Endodermal cell (in vitro differentiated cells): ENCODE measurements at regions not wholly inside any gene's neighbourhood (a gene's known extent, or its start where the extent isn't known, plus 50 kb on each side); places are given as distances from the start of the nearest gene placed in this dataset.
"Not testable (repeated sequence)": the region's sequence is repeated elsewhere in the genome, so short reads cannot be mapped to it uniquely, and the experiment has no call there.

Source experiments
- DNase-seq: peaks from one replicate; pipeline ENCODE4 v3.0.0-alpha.2; 2017
- H3K27ac ChIP-seq: 2 replicates; pipeline ENCODE4 v1.5.1; 2013; ENCODE audit warnings: mild to moderate bottlenecking, low read depth, low read length, moderate library complexity
- H3K27me3 ChIP-seq: 2 replicates; pipeline ENCODE4 v1.6.1; 2013; ENCODE audit warnings: mild to moderate bottlenecking, low read length, moderate library complexity; ENCODE audit not compliant: insufficient read depth, control insufficient read depth, poor library complexity, severe bottlenecking
- H3K36me3 ChIP-seq: 2 replicates; pipeline ENCODE4 v1.7.0; 2013; ENCODE audit warnings: mild to moderate bottlenecking, low read length, moderate library complexity; ENCODE audit not compliant: control insufficient read depth, insufficient read depth
- H3K4me1 ChIP-seq: one replicate; pipeline ENCODE4 v1.7.0; 2013; ENCODE audit warnings: low read length; ENCODE audit not compliant: control insufficient read depth, insufficient read depth
- H3K4me3 ChIP-seq: 2 replicates; pipeline ENCODE4 v1.5.1; 2013; ENCODE audit warnings: mild to moderate bottlenecking, low read length, moderate library complexity
- H3K9ac ChIP-seq: 2 replicates; pipeline ENCODE4 v1.6.1; 2013; ENCODE audit warnings: mild to moderate bottlenecking, low read length, moderate library complexity; ENCODE audit not compliant: poor library complexity, severe bottlenecking; ENCODE audit errors: extremely low read depth
- H3K9me3 ChIP-seq: 2 replicates; pipeline ENCODE4 v1.6.1; 2013; ENCODE audit warnings: mild to moderate bottlenecking, low read length, moderate library complexity; ENCODE audit not compliant: control insufficient read depth
- H3K27ac Mint-ChIP-seq: 2 replicates; pipeline ENCODE4 v1.8.0; 2020; ENCODE audit warnings: mixed read lengths
- H3K27me3 Mint-ChIP-seq: 2 replicates; pipeline ENCODE4 v1.8.0; 2021; ENCODE audit warnings: mild to moderate bottlenecking, mixed read lengths; ENCODE audit not compliant: insufficient read depth
- H3K36me3 Mint-ChIP-seq: 2 replicates; pipeline ENCODE4 v1.8.0; 2020; ENCODE audit warnings: low read depth, mixed read lengths
- H3K4me1 Mint-ChIP-seq: 2 replicates; pipeline ENCODE4 v1.8.0; 2020; ENCODE audit warnings: mixed read lengths
- H3K4me3 Mint-ChIP-seq: 2 replicates; pipeline ENCODE4 v1.8.0; 2020; ENCODE audit warnings: mild to moderate bottlenecking, moderate library complexity, mixed read lengths
- H3K9me3 Mint-ChIP-seq: 2 replicates; pipeline ENCODE4 v1.8.0; 2020; ENCODE audit warnings: mild to moderate bottlenecking, mixed read lengths
- WGBS, 2 experiments: methylation state at CpG; one replicate each; pipeline versions ENCODE4 v1.1.5 to v1.1.7; 2013; ENCODE audit warnings: missing lambda C conversion rate in 2 of 2, mixed read lengths in 1 of 2; ENCODE audit not compliant: insufficient coverage in 1 of 2, insufficient read length in 1 of 2; 5-methylcytosine and 5-hydroxymethylcytosine counted together

GRCh38 chr16:16448423-16448822 is 69.5 kb downstream of the NPIPA7 start:
- H3K4me1 Mint-ChIP-seq, H3K27ac Mint-ChIP-seq, H3K4me1 ChIP-seq, H3K27me3 ChIP-seq, H3K4me3 Mint-ChIP-seq, H3K4me3 ChIP-seq, DNase-seq, H3K27me3 Mint-ChIP-seq, H3K9me3 Mint-ChIP-seq, H3K9me3 ChIP-seq, H3K27ac ChIP-seq, H3K36me3 ChIP-seq, H3K36me3 Mint-ChIP-seq, H3K9ac ChIP-seq: not testable (repeated sequence)
- 94% methylated on average over 2 of the region's 6 CpGs; no CpG with 5 or more reads in 1 of the 2 experiments for WGBS, 2 experiments

- not testable (repeated sequence) for H3K36me3 Mint-ChIP-seq, H3K4me3 ChIP-seq, H3K27ac Mint-ChIP-seq, DNase-seq, H3K9me3 Mint-ChIP-seq, H3K4me3 Mint-ChIP-seq, H3K27me3 Mint-ChIP-seq, H3K4me1 Mint-ChIP-seq, H3K36me3 ChIP-seq, H3K4me1 ChIP-seq, H3K9me3 ChIP-seq, H3K9ac ChIP-seq, H3K27me3 ChIP-seq, H3K27ac ChIP-seq
- 80 to 95% methylated on average over 1 to 3 of the region's 4 CpGs for WGBS, 2 experiments
Observed at GRCh38 chr16:16449712-16450237, 70.8 kb downstream of the NPIPA7 start.

DNA sequence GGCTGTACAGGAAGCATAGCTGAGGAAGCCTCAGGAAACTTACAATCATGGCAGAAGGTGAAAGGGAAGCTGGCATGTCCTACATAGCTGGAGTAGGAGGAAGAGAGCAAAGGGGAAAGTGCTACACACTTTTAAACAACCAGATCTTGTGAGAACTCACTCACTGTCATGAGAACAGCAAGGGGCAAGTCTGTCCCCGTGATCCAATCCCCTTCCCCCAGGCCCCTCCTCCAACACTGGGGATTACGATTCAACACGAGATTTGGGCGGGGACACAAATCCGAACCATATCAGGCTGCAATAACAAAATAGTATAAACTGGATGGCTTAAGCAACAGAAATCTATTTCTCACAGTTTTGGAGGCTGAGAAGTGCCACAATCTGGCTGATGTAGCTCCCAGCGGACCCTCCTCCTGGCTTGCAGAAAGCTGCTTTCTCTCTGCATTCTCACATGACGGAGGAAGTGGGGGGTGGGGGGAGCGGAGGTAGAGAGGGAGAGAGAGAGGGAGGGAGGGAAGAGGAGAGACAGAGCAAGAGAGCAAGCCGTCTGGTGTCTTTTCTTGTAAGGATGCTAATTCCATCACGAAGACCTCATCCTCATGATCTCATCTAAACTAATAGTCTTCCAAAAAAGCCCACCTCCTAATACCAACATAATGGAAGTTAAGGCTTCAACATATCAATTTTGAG is 72.9 kb downstream of the NPIPA7 start:
- not testable (repeated sequence) for H3K9me3 ChIP-seq

DNA sequence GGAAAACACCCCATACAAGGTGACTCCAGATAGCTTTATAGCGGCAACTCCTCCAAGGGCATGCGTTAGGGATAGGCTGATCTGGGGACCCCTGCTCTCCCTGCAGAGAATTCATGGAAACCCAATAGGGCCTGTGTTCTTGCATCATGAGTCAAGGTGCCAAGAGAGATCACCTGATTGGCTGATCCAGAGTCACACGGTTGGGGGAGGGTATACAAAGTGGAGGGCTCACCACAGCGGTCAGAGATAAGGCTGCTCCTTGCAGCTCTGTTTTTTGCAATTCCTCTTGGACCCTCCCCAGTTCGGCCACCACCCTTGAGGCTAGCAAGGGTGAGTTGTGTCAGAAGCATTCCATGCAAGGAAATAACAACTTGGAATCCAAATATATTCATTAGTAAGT is 79.6 kb downstream of the NPIPA7 start:
- not testable (repeated sequence) for H3K27ac Mint-ChIP-seq, H3K27me3 ChIP-seq, H3K36me3 Mint-ChIP-seq, H3K27me3 Mint-ChIP-seq, H3K36me3 ChIP-seq, DNase-seq, H3K4me3 Mint-ChIP-seq, H3K4me1 Mint-ChIP-seq, H3K4me1 ChIP-seq, H3K27ac ChIP-seq, H3K9me3 ChIP-seq, H3K9ac ChIP-seq, H3K9me3 Mint-ChIP-seq, H3K4me3 ChIP-seq
- WGBS, 2 experiments: no CpG with 5 or more reads among the region's 5 CpGs

More for the DNA sequence above, 72.9 kb downstream of the NPIPA7 start:
- H3K4me1 Mint-ChIP-seq, H3K4me3 Mint-ChIP-seq, H3K27me3 ChIP-seq, H3K9ac ChIP-seq, H3K36me3 Mint-ChIP-seq, H3K4me3 ChIP-seq, DNase-seq, H3K36me3 ChIP-seq, H3K4me1 ChIP-seq, H3K9me3 Mint-ChIP-seq, H3K27ac Mint-ChIP-seq, H3K27me3 Mint-ChIP-seq, H3K27ac ChIP-seq: not testable (repeated sequence)
- 50% methylated on average over 1 of the region's 10 CpGs; no CpG with 5 or more reads in 1 of the 2 experiments for WGBS, 2 experiments

GRCh38 chr16:16463792-16464191 is 84.9 kb downstream of the NPIPA7 start:
- not testable (repeated sequence) for DNase-seq, H3K36me3 ChIP-seq, H3K4me1 Mint-ChIP-seq, H3K36me3 Mint-ChIP-seq, H3K9me3 ChIP-seq, H3K4me1 ChIP-seq, H3K9me3 Mint-ChIP-seq, H3K4me3 Mint-ChIP-seq, H3K27ac ChIP-seq, H3K4me3 ChIP-seq, H3K9ac ChIP-seq, H3K27ac Mint-ChIP-seq, H3K27me3 ChIP-seq, H3K27me3 Mint-ChIP-seq
- WGBS, 2 experiments: no CpG with 5 or more reads among the region's 6 CpGs

GRCh38 chr16:16488919-16489318 is 110.0 kb downstream of the NPIPA7 start:
- not testable (repeated sequence) for H3K27me3 Mint-ChIP-seq, H3K9me3 ChIP-seq, H3K27ac ChIP-seq, H3K4me1 ChIP-seq, H3K4me1 Mint-ChIP-seq, H3K4me3 ChIP-seq, H3K27me3 ChIP-seq, H3K4me3 Mint-ChIP-seq, DNase-seq, H3K9ac ChIP-seq, H3K36me3 ChIP-seq, H3K27ac Mint-ChIP-seq, H3K9me3 Mint-ChIP-seq, H3K36me3 Mint-ChIP-seq
- 89% methylated on average over 4 of the region's 4 CpGs; no CpG with 5 or more reads in 1 of the 2 experiments for WGBS, 2 experiments

DNA sequence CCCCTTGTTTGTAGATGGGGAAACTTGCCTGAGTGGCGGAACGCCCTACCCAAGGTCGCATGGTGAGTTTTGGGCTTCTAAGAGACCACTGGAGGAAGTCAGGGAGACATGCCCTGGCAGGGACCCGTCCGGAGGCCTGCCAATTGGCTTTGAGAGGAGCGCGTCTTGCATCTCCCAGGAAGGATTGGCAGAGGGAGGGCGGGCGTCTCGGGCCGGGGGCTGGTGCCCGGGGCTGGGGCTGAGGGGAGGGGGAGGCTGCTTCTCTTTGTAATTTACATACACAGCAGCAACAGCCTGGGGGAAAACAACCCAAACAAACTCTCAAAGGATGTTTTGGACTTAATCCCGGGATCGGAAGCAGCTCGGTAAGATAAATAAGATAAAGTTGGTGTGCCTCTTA is 110.5 kb downstream of the NPIPA7 start:
- not testable (repeated sequence) for H3K9ac ChIP-seq, H3K27ac Mint-ChIP-seq, H3K36me3 Mint-ChIP-seq, H3K9me3 Mint-ChIP-seq, H3K4me1 ChIP-seq, H3K4me3 ChIP-seq, H3K27ac ChIP-seq, H3K27me3 Mint-ChIP-seq, DNase-seq, H3K9me3 ChIP-seq, H3K36me3 ChIP-seq, H3K27me3 ChIP-seq, H3K4me1 Mint-ChIP-seq, H3K4me3 Mint-ChIP-seq
- no CpG with 5 or more reads among the region's 15 CpGs for WGBS, 2 experiments
